ENCODE measurements at regions not wholly inside any gene's neighbourhood (a gene's known extent, or its start where the extent isn't known, plus 50 kb on each side); places are given as distances from the start of the nearest gene placed in this dataset.

DNA sequence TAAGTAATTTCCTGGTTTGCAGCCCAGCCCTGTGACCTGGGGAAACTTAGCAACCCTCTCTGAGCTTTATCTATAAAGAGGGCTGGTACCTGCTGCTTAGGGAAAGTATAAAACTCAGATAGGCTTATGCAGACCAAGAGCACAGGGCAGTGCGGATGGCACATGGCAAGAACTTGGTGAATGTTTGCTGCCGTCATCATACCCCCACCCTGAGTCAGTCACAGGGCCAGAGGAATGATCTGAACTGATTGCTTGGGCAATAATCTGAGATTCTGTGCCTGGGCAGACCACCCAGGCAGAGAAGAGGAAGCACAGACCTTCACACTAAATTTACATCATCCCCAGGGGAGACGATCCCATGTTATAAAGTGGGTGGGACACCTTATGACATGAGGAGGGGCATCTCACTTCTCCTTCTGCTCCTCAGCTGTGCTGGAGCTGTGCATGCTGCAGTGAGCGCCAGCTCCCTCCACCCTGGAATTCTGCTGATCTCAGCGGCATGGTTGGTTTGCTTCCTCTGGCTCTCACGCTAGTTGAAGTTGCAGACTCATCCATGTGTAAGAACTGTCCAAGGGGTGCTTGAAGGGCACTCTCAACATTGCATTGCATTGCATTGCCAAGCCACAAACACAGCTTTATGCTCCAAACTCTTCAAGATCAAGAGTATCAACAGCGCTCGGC is 197.1 kb downstream of the AJAP1 start:
- no peak overlapping the region for H3K4me3 ChIP-seq (ENCODE audit: low read length)
- no peak overlapping the region for H3K27ac ChIP-seq (ENCODE audit: low read length)
- no peak overlapping the region for H2AFZ ChIP-seq (ENCODE audit: low read depth, low read length)
- no peak for TF ChIP-seq RAD21 (conservative IDR thresholded peaks at IDR 0.05)
- TF ChIP-seq SMC3 (conservative IDR thresholded peaks at IDR 0.05; ENCODE audit: poor library complexity), result no peak
- TF ChIP-seq POLR2AphosphoS5 (IDR thresholded peaks at IDR 0.05), result no peak
- TF ChIP-seq TAF1 (IDR thresholded peaks at IDR 0.05; ENCODE audit: low read depth), result no peak
- TF ChIP-seq MXI1 (conservative IDR thresholded peaks at IDR 0.05; ENCODE audit: poor library complexity, severe bottlenecking), result no peak
- no peak for TF ChIP-seq REST (IDR thresholded peaks at IDR 0.05; ENCODE audit: borderline replicate concordance)
- no peak for TF ChIP-seq EZH2 (IDR thresholded peaks at IDR 0.05; ENCODE audit: borderline replicate concordance, insufficient read depth, low read length, poor library complexity, severe bottlenecking)
- H3K4me2 ChIP-seq (ENCODE audit: low read length), result no peak overlapping the region
- no peak overlapping the region for H3K9ac ChIP-seq (ENCODE audit: low read length)
- no peaks in the 10 kb centered on the region for H3K79me2 ChIP-seq (replicated peaks; ENCODE audit: insufficient read depth, low read length)
- no peaks in the 10 kb centered on the region for H4K20me1 ChIP-seq (ENCODE audit: insufficient read depth)
- H3F3A ChIP-seq (ENCODE audit: insufficient read depth, low read length, poor library complexity, severe bottlenecking), result no peaks in the 10 kb centered on the region
- H3K9me3 ChIP-seq (ENCODE audit: low read length), result peaks cover 3% of the 10 kb centered on the region
- H3K9me2 ChIP-seq (ENCODE audit: insufficient read depth, low read length), result no peaks in the 10 kb centered on the region
- no peaks in the 10 kb centered on the region for H3K36me3 ChIP-seq (ENCODE audit: insufficient read depth, low read length)
- no peaks in the 10 kb centered on the region for H3K27me3 ChIP-seq (ENCODE audit: insufficient read depth, low read depth, low read length)

DNA sequence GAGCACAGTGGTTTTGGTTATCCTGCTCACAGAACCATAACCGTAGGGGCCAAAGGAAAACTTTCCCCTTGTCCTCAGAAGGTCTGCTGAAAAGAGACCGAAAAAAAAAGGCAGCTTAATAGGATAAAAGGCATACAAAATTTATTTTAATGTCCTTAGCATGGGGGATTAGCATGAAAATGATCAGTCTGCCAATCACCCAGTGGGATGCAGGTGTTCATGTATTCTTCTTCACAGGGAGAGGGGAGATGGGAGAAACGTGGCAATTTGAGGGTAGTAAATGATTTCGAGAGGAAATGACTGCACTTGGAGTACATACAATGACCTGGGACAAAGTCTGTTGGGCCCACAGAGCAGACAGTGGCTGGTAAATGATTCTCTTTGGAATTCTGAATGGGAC is 194.0 kb downstream of the AJAP1 start:
- Histone ChIP-seq H3K4me3 (ENCODE audit: low read length) (peak overlapping the region; percentile 18), H3F3A (ENCODE audit: insufficient read depth, low read length, poor library complexity, severe bottlenecking) (no peaks in the 10 kb centered on the region), H3K36me3 (ENCODE audit: insufficient read depth, low read length) (no peaks in the 10 kb centered on the region), H3K27ac (ENCODE audit: low read length) (no peak overlapping the region), H3K9me2 (ENCODE audit: insufficient read depth, low read length) (no peaks in the 10 kb centered on the region), H4K20me1 (ENCODE audit: insufficient read depth) (no peaks in the 10 kb centered on the region), H3K4me2 (ENCODE audit: low read length) (no peak overlapping the region), H3K9ac (ENCODE audit: low read length) (no peak overlapping the region), H3K27me3 (ENCODE audit: insufficient read depth, low read depth, low read length) (no peaks in the 10 kb centered on the region), H2AFZ (ENCODE audit: low read depth, low read length) (no peak overlapping the region), H3K9me3 (ENCODE audit: low read length) (peaks cover 3% of the 10 kb centered on the region), H3K79me2 (replicated peaks; ENCODE audit: insufficient read depth, low read length) (no peaks in the 10 kb centered on the region)
- TF ChIP-seq POLR2AphosphoS5 (IDR thresholded peaks at IDR 0.05) (no peak), EZH2 (IDR thresholded peaks at IDR 0.05; ENCODE audit: borderline replicate concordance, insufficient read depth, low read length, poor library complexity, severe bottlenecking) (no peak), EP300 (conservative IDR thresholded peaks at IDR 0.05; ENCODE audit: poor library complexity, severe bottlenecking) (peak; percentile 25)

- H3K36me3 ChIP-seq (ENCODE audit: insufficient read depth, low read length), result no peaks in the 10 kb centered on the region
- no peak overlapping the region for H3K4me2 ChIP-seq (ENCODE audit: low read length)
- H3K27me3 ChIP-seq (ENCODE audit: insufficient read depth, low read depth, low read length), result no peaks in the 10 kb centered on the region
- H3K79me2 ChIP-seq (replicated peaks; ENCODE audit: insufficient read depth, low read length), result no peaks in the 10 kb centered on the region
- no peaks in the 10 kb centered on the region for H3K9me2 ChIP-seq (ENCODE audit: insufficient read depth, low read length)
- no peak overlapping the region for H3K4me3 ChIP-seq (ENCODE audit: low read length)
- H2AFZ ChIP-seq (ENCODE audit: low read depth, low read length), result no peak overlapping the region
- no peaks in the 10 kb centered on the region for H3F3A ChIP-seq (ENCODE audit: insufficient read depth, low read length, poor library complexity, severe bottlenecking)
- TF ChIP-seq RAD21 (conservative IDR thresholded peaks at IDR 0.05), result no peak
- no peak for TF ChIP-seq SMC3 (conservative IDR thresholded peaks at IDR 0.05; ENCODE audit: poor library complexity)
- no peak for TF ChIP-seq MXI1 (conservative IDR thresholded peaks at IDR 0.05; ENCODE audit: poor library complexity, severe bottlenecking)
- no peak for TF ChIP-seq TAF1 (IDR thresholded peaks at IDR 0.05; ENCODE audit: low read depth)
- TF ChIP-seq, protein P1, sequence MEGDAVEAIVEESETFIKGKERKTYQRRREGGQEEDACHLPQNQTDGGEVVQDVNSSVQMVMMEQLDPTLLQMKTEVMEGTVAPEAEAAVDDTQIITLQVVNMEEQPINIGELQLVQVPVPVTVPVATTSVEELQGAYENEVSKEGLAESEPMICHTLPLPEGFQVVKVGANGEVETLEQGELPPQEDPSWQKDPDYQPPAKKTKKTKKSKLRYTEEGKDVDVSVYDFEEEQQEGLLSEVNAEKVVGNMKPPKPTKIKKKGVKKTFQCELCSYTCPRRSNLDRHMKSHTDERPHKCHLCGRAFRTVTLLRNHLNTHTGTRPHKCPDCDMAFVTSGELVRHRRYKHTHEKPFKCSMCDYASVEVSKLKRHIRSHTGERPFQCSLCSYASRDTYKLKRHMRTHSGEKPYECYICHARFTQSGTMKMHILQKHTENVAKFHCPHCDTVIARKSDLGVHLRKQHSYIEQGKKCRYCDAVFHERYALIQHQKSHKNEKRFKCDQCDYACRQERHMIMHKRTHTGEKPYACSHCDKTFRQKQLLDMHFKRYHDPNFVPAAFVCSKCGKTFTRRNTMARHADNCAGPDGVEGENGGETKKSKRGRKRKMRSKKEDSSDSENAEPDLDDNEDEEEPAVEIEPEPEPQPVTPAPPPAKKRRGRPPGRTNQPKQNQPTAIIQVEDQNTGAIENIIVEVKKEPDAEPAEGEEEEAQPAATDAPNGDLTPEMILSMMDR (IDR thresholded peaks at IDR 0.05; ENCODE audit: poor library complexity, severe bottlenecking), result no peak
- TF ChIP-seq EZH2 (IDR thresholded peaks at IDR 0.05; ENCODE audit: borderline replicate concordance, insufficient read depth, low read length, poor library complexity, severe bottlenecking), result no peak
- no peak for TF ChIP-seq EP300 (conservative IDR thresholded peaks at IDR 0.05; ENCODE audit: poor library complexity, severe bottlenecking)
- TF ChIP-seq POLR2AphosphoS5 (IDR thresholded peaks at IDR 0.05), result no peak
- TF ChIP-seq REST (IDR thresholded peaks at IDR 0.05; ENCODE audit: borderline replicate concordance), result no peak
- H3K9ac ChIP-seq (ENCODE audit: low read length), result no peak overlapping the region
- no peak overlapping the region for H3K27ac ChIP-seq (ENCODE audit: low read length)
- peaks cover 3% of the 10 kb centered on the region for H3K9me3 ChIP-seq (ENCODE audit: low read length)
- H4K20me1 ChIP-seq (ENCODE audit: insufficient read depth), result no peaks in the 10 kb centered on the region
Observed at GRCh38 chr1:4847711-4848110, 193.3 kb downstream of the AJAP1 start.
